Neuronal stem cell (in vitro differentiated cells): ENCODE measurements at regions not wholly inside any gene's neighbourhood (a gene's known extent, or its start where the extent isn't known, plus 50 kb on each side); places are given as distances from the start of the nearest gene placed in this dataset.

Experiments used
- DNase-seq: peaks from one replicate; pipeline ENCODE4 v3.0.0-alpha.2; 2013; ENCODE audit warnings: low spot score
- H2AFZ ChIP-seq: one replicate; pipeline ENCODE4 v1.6.1; 2013; ENCODE audit warnings: mild to moderate bottlenecking, low read length, inconsistent platforms
- H2AK5ac ChIP-seq: 2 replicates; pipeline ENCODE4 v1.6.1; 2013; ENCODE audit warnings: low read depth, mild to moderate bottlenecking, inconsistent platforms, low read length, moderate library complexity, mixed read lengths
- H2BK120ac ChIP-seq: 2 replicates; pipeline ENCODE4 v1.6.1; 2013; ENCODE audit warnings: low read depth, mild to moderate bottlenecking, inconsistent platforms, low read length, moderate library complexity, mixed read lengths
- H2BK12ac ChIP-seq: one replicate; pipeline ENCODE4 v1.6.1; 2013; ENCODE audit warnings: low read length, inconsistent platforms
- H2BK15ac ChIP-seq: 2 replicates; pipeline ENCODE4 v1.6.1; 2013; ENCODE audit warnings: mild to moderate bottlenecking, low read length, inconsistent platforms, mixed read lengths
- H2BK5ac ChIP-seq: one replicate; pipeline ENCODE4 v1.6.1; 2013; ENCODE audit warnings: inconsistent platforms, mild to moderate bottlenecking, low read length, moderate library complexity
- H3K14ac ChIP-seq: one replicate; pipeline ENCODE4 v1.6.1; 2013; ENCODE audit warnings: low read length, inconsistent platforms
- H3K18ac ChIP-seq: 2 replicates; pipeline ENCODE4 v1.6.1; 2013; ENCODE audit warnings: low read length, inconsistent platforms
- H3K23ac ChIP-seq: 2 replicates; pipeline ENCODE4 v1.6.1; 2013; ENCODE audit warnings: low read depth, mild to moderate bottlenecking, mixed read lengths, low read length, inconsistent platforms; ENCODE audit not compliant: poor library complexity
- H3K27ac ChIP-seq: replicated peaks from 3 replicates; pipeline ENCODE4 v1.5.1; 2013; ENCODE audit warnings: low read length, inconsistent platforms
- H3K27me3 ChIP-seq, 3 experiments: 2 replicates each; pipeline ENCODE4 v1.6.1; 2013; ENCODE audit warnings: low read length in 3 of 3, mild to moderate bottlenecking in 2 of 3, inconsistent platforms in 1 of 3, low read depth in 1 of 3, mixed read lengths in 1 of 3, moderate library complexity in 1 of 3; ENCODE audit not compliant: control insufficient read depth in 3 of 3, insufficient read depth in 3 of 3
- H3K36me3 ChIP-seq, 2 donors: replicated peaks in 1 of 2; 2 replicates each; pipeline ENCODE4 v1.6.1; 2013; ENCODE audit warnings: low read length in 2 of 2; ENCODE audit not compliant: control insufficient read depth in 2 of 2, insufficient read depth in 2 of 2
- H3K4ac ChIP-seq: 2 replicates; pipeline ENCODE4 v1.6.1; 2013; ENCODE audit warnings: inconsistent platforms, mild to moderate bottlenecking, low read length, moderate library complexity
- H3K4me1 ChIP-seq, 2 donors: 1 replicate in 1 of 2; 2 replicates in 1 of 2; pipeline ENCODE4 v1.6.1; 2013; ENCODE audit warnings: low read length in 2 of 2, low read depth in 1 of 2; ENCODE audit not compliant: control insufficient read depth in 2 of 2, insufficient read depth in 1 of 2
- H3K4me2 ChIP-seq: one replicate; pipeline ENCODE4 v1.6.1; 2013; ENCODE audit warnings: mild to moderate bottlenecking, low read length, inconsistent platforms; ENCODE audit not compliant: insufficient read depth, poor library complexity, severe bottlenecking
- H3K4me3 ChIP-seq, 2 donors: 2 replicates each; pipeline ENCODE4 v1.5.1; 2013; ENCODE audit warnings: low read length in 2 of 2, mild to moderate bottlenecking in 2 of 2, inconsistent platforms in 1 of 2, moderate library complexity in 1 of 2
- H3K79me1 ChIP-seq: one replicate; pipeline ENCODE4 v1.6.1; 2013; ENCODE audit warnings: low read depth, mild to moderate bottlenecking, inconsistent platforms, low read length, moderate library complexity
- H3K9ac ChIP-seq: one replicate; pipeline ENCODE4 v1.6.1; 2013; ENCODE audit warnings: mild to moderate bottlenecking, low read depth, low read length, inconsistent platforms; ENCODE audit not compliant: poor library complexity
- H3K9me3 ChIP-seq, 2 donors: replicated peaks in 1 of 2; 2 replicates each; pipeline versions ENCODE3 to v1.6.1; 2013; ENCODE audit warnings: low read length in 2 of 2, mild to moderate bottlenecking in 2 of 2, inconsistent platforms in 1 of 2, low read depth in 1 of 2, mixed read lengths in 1 of 2, moderate library complexity in 1 of 2; ENCODE audit not compliant: control insufficient read depth in 2 of 2, insufficient read depth in 1 of 2
- H4K8ac ChIP-seq: one replicate; pipeline ENCODE4 v1.6.1; 2013; ENCODE audit warnings: low read depth, mild to moderate bottlenecking, inconsistent platforms, low read length, moderate library complexity
- H4K91ac ChIP-seq: one replicate; pipeline ENCODE4 v1.6.1; 2013; ENCODE audit warnings: low read length, low read depth, mild to moderate bottlenecking, inconsistent platforms; ENCODE audit not compliant: poor library complexity
- WGBS, 2 donors: extraction: QIAGEN DNeasy Blood & Tissue Kit; methylation state at CpG; one replicate each; pipeline ENCODE4 v1.1.7; 2013; ENCODE audit warnings: missing lambda C conversion rate in 2 of 2, mixed read lengths in 1 of 2; ENCODE audit not compliant: insufficient read length in 2 of 2, insufficient replicate concordance in 1 of 2; ENCODE audit errors: extremely low coverage in 2 of 2; 5-methylcytosine and 5-hydroxymethylcytosine counted together

GRCh38 chr4:20046931-20047677, 204.6 kb upstream of the SLIT2 start:
- DNase-seq, result no peak
- Histone ChIP-seq H4K91ac (no peak overlapping the region), H2BK120ac (no peak overlapping the region), H3K14ac (no peak overlapping the region), H3K27me3 (no peaks in the 10 kb centered on the region), H3K23ac (no peak overlapping the region), H3K27ac (no peak overlapping the region), H2BK5ac (no peak overlapping the region), H2BK15ac (no peak overlapping the region), H3K4me1 (no peaks in the 10 kb centered on the region), H2AK5ac (no peak overlapping the region), H4K8ac (no peak overlapping the region), H3K9me3 (no peaks in the 10 kb centered on the region), H3K9ac (no peak overlapping the region), H3K18ac (no peak overlapping the region), H3K4ac (no peak overlapping the region), H2BK12ac (no peak overlapping the region), H3K4me2 (no peak overlapping the region), H3K79me1 (no peaks in the 10 kb centered on the region), H2AFZ (no peak overlapping the region), H3K4me3 (no peak overlapping the region), H3K36me3 (no peaks in the 10 kb centered on the region)
- WGBS, 2 donors, result no CpG with 5 or more reads among the region's 3 CpGs

DNA sequence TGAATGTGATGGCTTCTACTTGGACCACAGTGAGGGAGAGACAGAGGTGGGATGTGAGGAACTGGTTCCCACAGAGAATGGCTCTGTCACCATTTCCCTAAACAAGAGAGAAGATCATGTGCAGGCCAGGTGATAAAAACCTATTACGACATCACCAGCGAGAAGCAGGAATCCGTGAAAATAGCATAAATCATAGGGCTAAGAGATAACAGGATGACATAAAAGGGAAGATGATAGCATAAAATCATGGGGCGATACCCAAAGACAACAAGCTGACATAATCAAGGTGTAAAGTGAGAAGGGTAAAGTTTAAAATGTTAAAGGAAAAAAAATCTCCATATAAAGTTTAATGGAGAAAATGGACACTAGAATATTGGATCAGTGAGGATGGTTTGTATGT, 205.5 kb upstream of the SLIT2 start:
- Histone ChIP-seq H2AFZ (no peak overlapping the region), H4K8ac (no peak overlapping the region), H3K4me1 (no peaks in the 10 kb centered on the region), H3K79me1 (no peaks in the 10 kb centered on the region), H3K27me3 (no peaks in the 10 kb centered on the region), H2AK5ac (no peak overlapping the region), H3K23ac (no peak overlapping the region), H3K4me2 (no peak overlapping the region), H3K9ac (no peak overlapping the region), H3K18ac (no peak overlapping the region), H2BK12ac (no peak overlapping the region), H3K9me3 (no peaks in the 10 kb centered on the region), H2BK15ac (no peak overlapping the region), H2BK5ac (no peak overlapping the region), H3K4me3 (no peak overlapping the region), H4K91ac (no peak overlapping the region), H3K27ac (no peak overlapping the region), H3K4ac (no peak overlapping the region), H2BK120ac (no peak overlapping the region), H3K36me3 (no peaks in the 10 kb centered on the region), H3K14ac (no peak overlapping the region)
- no peak for DNase-seq
- WGBS, 2 donors, result no CpG with 5 or more reads among the region's 4 CpGs

DNA sequence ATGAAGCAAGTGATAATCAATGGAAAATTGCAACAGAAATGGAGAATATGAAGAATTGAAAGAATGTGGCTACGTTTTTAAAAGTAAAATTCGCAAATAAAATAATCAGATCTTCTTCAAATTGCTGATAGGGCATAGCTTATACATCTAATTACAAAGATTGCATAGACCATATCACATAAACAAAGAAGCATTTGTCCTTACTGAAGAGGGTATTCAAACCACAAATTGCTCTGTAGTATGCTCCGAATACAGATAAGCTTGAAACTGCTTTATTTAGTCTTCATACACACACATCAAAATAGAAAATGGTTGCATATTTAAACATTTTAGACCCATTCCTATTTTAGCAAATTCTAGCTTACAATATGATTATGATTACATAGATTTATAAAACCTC, 206.7 kb upstream of the SLIT2 start:
- Histone ChIP-seq H2BK5ac (no peak overlapping the region), H3K27me3 (no peaks in the 10 kb centered on the region), H2BK15ac (no peak overlapping the region), H3K4me2 (no peak overlapping the region), H3K27ac (no peak overlapping the region), H2BK120ac (no peak overlapping the region), H3K4ac (no peak overlapping the region), H2AFZ (no peak overlapping the region), H4K8ac (no peak overlapping the region), H3K23ac (no peak overlapping the region), H2BK12ac (no peak overlapping the region), H2AK5ac (no peak overlapping the region), H3K79me1 (no peaks in the 10 kb centered on the region), H3K36me3 (no peaks in the 10 kb centered on the region), H4K91ac (no peak overlapping the region), H3K9me3 (no peaks in the 10 kb centered on the region), H3K9ac (no peak overlapping the region), H3K4me3 (no peak overlapping the region), H3K14ac (no peak overlapping the region), H3K18ac (no peak overlapping the region), H3K4me1 (no peaks in the 10 kb centered on the region)
- WGBS, 2 donors, result no CpG with 5 or more reads among the region's 3 CpGs
- no peak for DNase-seq

DNA sequence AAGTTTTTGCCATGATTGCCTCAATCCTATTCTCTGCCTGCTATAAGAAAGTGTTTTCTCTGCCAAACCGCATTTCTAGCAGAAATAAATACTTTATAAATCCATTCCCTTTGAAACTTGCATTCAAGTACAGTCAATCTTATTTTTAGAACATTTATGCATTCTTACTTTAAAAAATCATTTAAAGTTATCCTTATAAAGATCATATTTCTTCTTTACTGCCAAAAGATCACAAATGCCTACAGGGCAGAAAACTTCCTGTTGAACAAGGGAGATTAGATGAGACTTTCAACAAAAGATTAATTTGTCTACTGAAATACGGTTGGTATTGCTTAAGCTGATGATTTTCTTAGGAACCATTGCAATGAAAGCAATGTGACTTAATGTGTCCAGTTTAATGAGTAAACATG, 207.2 kb upstream of the SLIT2 start:
- Histone ChIP-seq H3K4me3 (no peak overlapping the region), H2AFZ (no peak overlapping the region), H2BK5ac (no peak overlapping the region), H3K4ac (no peak overlapping the region), H3K14ac (no peak overlapping the region), H3K4me2 (no peak overlapping the region), H4K91ac (no peak overlapping the region), H3K9ac (no peak overlapping the region), H4K8ac (no peak overlapping the region), H2BK120ac (no peak overlapping the region), H3K79me1 (no peaks in the 10 kb centered on the region), H3K4me1 (no peaks in the 10 kb centered on the region), H3K23ac (no peak overlapping the region), H3K27me3 (no peaks in the 10 kb centered on the region), H3K9me3 (no peaks in the 10 kb centered on the region), H3K36me3 (no peaks in the 10 kb centered on the region), H2BK12ac (no peak overlapping the region), H3K27ac (no peak overlapping the region), H3K18ac (no peak overlapping the region), H2BK15ac (no peak overlapping the region), H2AK5ac (no peak overlapping the region)
- no CpG with 5 or more reads among the region's 2 CpGs for WGBS, 2 donors
- DNase-seq, result no peak
